ENCODE measurements at regions not wholly inside any gene's neighbourhood (a gene's known extent, or its start where the extent isn't known, plus 50 kb on each side); places are given as distances from the start of the nearest gene placed in this dataset.

- Histone ChIP-seq H3K27me3 (ENCODE audit: insufficient read depth, low read length) (no peaks in the 10 kb centered on the region), H4K20me1 (ENCODE audit: insufficient read depth) (no peaks in the 10 kb centered on the region), H3K79me2 (ENCODE audit: insufficient read depth, low read length) (no peaks in the 10 kb centered on the region), H3K9me3 (ENCODE audit: control insufficient read depth in 1 of 2, insufficient read depth in 1 of 2, low read depth in 1 of 2, low read length in 2 of 2) (no peaks in the 10 kb centered on the region), H3K4me3 (replicated peaks in 1 of 2; ENCODE audit: low read depth in 1 of 2, low read length in 2 of 2) (no peak overlapping the region), H3K4me1 (ENCODE audit: control insufficient read depth in 1 of 2, insufficient read depth in 2 of 2, low read length in 2 of 2) (peaks cover 0 to 9% of the 10 kb centered on the region in 2 experiments; a peak in 1 of 4 replicates), H3K36me3 (ENCODE audit: control insufficient read depth in 1 of 2, insufficient read depth in 2 of 2, low read length in 2 of 2) (no peaks in the 10 kb centered on the region), H2AFZ (ENCODE audit: low read depth, low read length, poor library complexity, severe bottlenecking) (no peak overlapping the region), H3K27ac (ENCODE audit: low read depth, low read length) (no peak overlapping the region), H3K9ac (ENCODE audit: low read length) (no peak overlapping the region), H3K4me2 (ENCODE audit: low read length) (no peak overlapping the region), H3K9me2 (ENCODE audit: insufficient read depth) (no peaks in the 10 kb centered on the region)
- ChIA-PET CTCF (no interaction called here), POLR2A (no interaction called here), RAD21 (ENCODE audit: low non-redundant PET in 1 of 2, low total read pairs in 2 of 2, uncharacterized antibody in 2 of 2, unreplicated experiment in 2 of 2) (no interaction called here)
- BruUV-seq (replicated peaks): no TSS peak
- intact Hi-C loops (cut with micrococcal nuclease): no loop called here
- no peak for ATAC-seq
- no peak for DNase-seq (ENCODE audit: low read depth, low spot score)
- TF ChIP-seq SRF (IDR thresholded peaks at IDR 0.05; ENCODE audit: low read depth): no peak
- no peak for TF ChIP-seq SP1 (IDR thresholded peaks at IDR 0.05; ENCODE audit: low read depth)
- no peak for TF ChIP-seq POLR2A (IDR thresholded peaks at IDR 0.05; ENCODE audit: borderline replicate concordance, extremely low read depth, insufficient read depth, insufficient read length)
- TF ChIP-seq REST (IDR thresholded peaks at IDR 0.05; ENCODE audit: low read depth): no peak
- TF ChIP-seq ELF1 (IDR thresholded peaks at IDR 0.05; ENCODE audit: borderline replicate concordance, low read depth): no peak
- no peak for TF ChIP-seq ZNF274 (IDR thresholded peaks at IDR 0.05; ENCODE audit: low read depth, low read length)
- TF ChIP-seq MAX (IDR thresholded peaks at IDR 0.05): no peak
Measured at GRCh38 chr6:37085198-37085597, 79.7 kb downstream of the FGD2 start.

GRCh38 chr6:37088897-37089296, 81.1 kb upstream of the PIM1 start:
- BruUV-seq (replicated peaks): no TSS peak
- intact Hi-C loops (cut with micrococcal nuclease): no loop called here
- Histone ChIP-seq H3K9me3 (ENCODE audit: control insufficient read depth in 1 of 2, insufficient read depth in 1 of 2, low read depth in 1 of 2, low read length in 2 of 2) (no peaks in the 10 kb centered on the region), H3K9ac (ENCODE audit: low read length) (no peak overlapping the region), H3K4me2 (ENCODE audit: low read length) (no peak overlapping the region), H4K20me1 (ENCODE audit: insufficient read depth) (no peaks in the 10 kb centered on the region), H3K4me3 (replicated peaks in 1 of 2; ENCODE audit: low read depth in 1 of 2, low read length in 2 of 2) (no peak overlapping the region), H3K36me3 (ENCODE audit: control insufficient read depth in 1 of 2, insufficient read depth in 2 of 2, low read length in 2 of 2) (no peaks in the 10 kb centered on the region), H2AFZ (ENCODE audit: low read depth, low read length, poor library complexity, severe bottlenecking) (no peak overlapping the region), H3K4me1 (ENCODE audit: control insufficient read depth in 1 of 2, insufficient read depth in 2 of 2, low read length in 2 of 2) (peaks cover 0 to 5% of the 10 kb centered on the region in 2 experiments; a peak in 1 of 4 replicates), H3K27me3 (ENCODE audit: insufficient read depth, low read length) (no peaks in the 10 kb centered on the region), H3K9me2 (ENCODE audit: insufficient read depth) (no peaks in the 10 kb centered on the region), H3K27ac (ENCODE audit: low read depth, low read length) (no peak overlapping the region), H3K79me2 (ENCODE audit: insufficient read depth, low read length) (no peaks in the 10 kb centered on the region)
- TF ChIP-seq, protein P1, sequence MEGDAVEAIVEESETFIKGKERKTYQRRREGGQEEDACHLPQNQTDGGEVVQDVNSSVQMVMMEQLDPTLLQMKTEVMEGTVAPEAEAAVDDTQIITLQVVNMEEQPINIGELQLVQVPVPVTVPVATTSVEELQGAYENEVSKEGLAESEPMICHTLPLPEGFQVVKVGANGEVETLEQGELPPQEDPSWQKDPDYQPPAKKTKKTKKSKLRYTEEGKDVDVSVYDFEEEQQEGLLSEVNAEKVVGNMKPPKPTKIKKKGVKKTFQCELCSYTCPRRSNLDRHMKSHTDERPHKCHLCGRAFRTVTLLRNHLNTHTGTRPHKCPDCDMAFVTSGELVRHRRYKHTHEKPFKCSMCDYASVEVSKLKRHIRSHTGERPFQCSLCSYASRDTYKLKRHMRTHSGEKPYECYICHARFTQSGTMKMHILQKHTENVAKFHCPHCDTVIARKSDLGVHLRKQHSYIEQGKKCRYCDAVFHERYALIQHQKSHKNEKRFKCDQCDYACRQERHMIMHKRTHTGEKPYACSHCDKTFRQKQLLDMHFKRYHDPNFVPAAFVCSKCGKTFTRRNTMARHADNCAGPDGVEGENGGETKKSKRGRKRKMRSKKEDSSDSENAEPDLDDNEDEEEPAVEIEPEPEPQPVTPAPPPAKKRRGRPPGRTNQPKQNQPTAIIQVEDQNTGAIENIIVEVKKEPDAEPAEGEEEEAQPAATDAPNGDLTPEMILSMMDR (IDR thresholded peaks at IDR 0.05 in 2 of 3, conservative IDR thresholded peaks at IDR 0.05 in 1 of 3; ENCODE audit: borderline replicate concordance in 1 of 3, insufficient read depth in 1 of 3, low read depth in 2 of 3, low read length in 2 of 3): no peak
- no peak for TF ChIP-seq POLR2A (IDR thresholded peaks at IDR 0.05; ENCODE audit: borderline replicate concordance, extremely low read depth, insufficient read depth, insufficient read length)
- no peak for ATAC-seq
- RAD21 ChIA-PET (ENCODE audit: low non-redundant PET in 1 of 2, low total read pairs in 2 of 2, uncharacterized antibody in 2 of 2, unreplicated experiment in 2 of 2): no interaction called here
- DNase-seq (ENCODE audit: low read depth, low spot score): no peak
- CTCF ChIA-PET: no interaction called here
- POLR2A ChIA-PET: no interaction called here
